Hepatocyte (in vitro differentiated cells): ENCODE measurements at regions not wholly inside any gene's neighbourhood (a gene's known extent, or its start where the extent isn't known, plus 50 kb on each side); places are given as distances from the start of the nearest gene placed in this dataset.

Experiments
- DNase-seq: peaks from one replicate; pipeline ENCODE4 v3.0.0-alpha.2; 2016; ENCODE audit warnings: low spot score
- H2AFZ ChIP-seq: fragments of 200-600 bp; sonication (generic); 2 replicates; pipeline ENCODE4 v1.6.0; 2016; ENCODE audit warnings: antibody characterized with exemption, mild to moderate bottlenecking
- H3K27ac ChIP-seq: fragments of 200-600 bp; sonication (generic); 2 replicates; pipeline ENCODE4 v1.5.1; 2016; ENCODE audit warnings: mild to moderate bottlenecking
- H3K27me3 ChIP-seq: fragments of 200-600 bp; sonication (generic); 2 replicates; pipeline ENCODE4 v1.6.1; 2016
- H3K36me3 ChIP-seq: fragments of 200-600 bp; sonication (generic); replicated peaks from 2 replicates; pipeline ENCODE4 v1.5.1; 2016; ENCODE audit warnings: low read depth; ENCODE audit not compliant: insufficient read depth
- H3K4me1 ChIP-seq: fragments of 200-600 bp; sonication (generic); 2 replicates; pipeline ENCODE4 v1.5.1; 2016; ENCODE audit warnings: mild to moderate bottlenecking, moderate library complexity; ENCODE audit not compliant: insufficient read depth
- H3K4me2 ChIP-seq: fragments of 200-600 bp; sonication (generic); 2 replicates; pipeline ENCODE4 v1.6.0; 2016
- H3K4me3 ChIP-seq: fragments of 200-600 bp; sonication (generic); 2 replicates; pipeline ENCODE4 v1.5.1; 2016; ENCODE audit warnings: mild to moderate bottlenecking
- H3K79me2 ChIP-seq: fragments of 200-600 bp; sonication (generic); 2 replicates; pipeline ENCODE4 v1.6.0; 2017; ENCODE audit warnings: mild to moderate bottlenecking
- H3K9me2 ChIP-seq: fragments of 200-600 bp; sonication (generic); replicated peaks from 2 replicates; pipeline ENCODE4 v1.6.0; 2017; ENCODE audit warnings: mild to moderate bottlenecking; ENCODE audit not compliant: insufficient read depth
- H3K9me3 ChIP-seq: fragments of 200-600 bp; sonication (generic); 2 replicates; pipeline ENCODE4 v1.5.1; 2016; ENCODE audit warnings: low read depth, mild to moderate bottlenecking
- H4K20me1 ChIP-seq: fragments of 200-600 bp; sonication (generic); 2 replicates; pipeline ENCODE4 v1.6.0; 2016; ENCODE audit warnings: mild to moderate bottlenecking; ENCODE audit not compliant: insufficient read depth, poor library complexity, severe bottlenecking
- CTCF ChIP-seq: fragments of 200-600 bp; sonication (generic); IDR thresholded peaks from 2 replicates; pipeline ENCODE4 v1.5.1; 2016; ENCODE audit warnings: antibody characterized with exemption, mild to moderate bottlenecking; ENCODE audit not compliant: poor library complexity
- EZH2 ChIP-seq: fragments of 200-600 bp; sonication (generic); IDR thresholded peaks from 2 replicates; pipeline ENCODE4 v1.6.1; 2016; ENCODE audit warnings: antibody characterized with exemption, mild to moderate bottlenecking, borderline replicate concordance
- EZH2phosphoT487 ChIP-seq: fragments of 200-600 bp; sonication (generic); IDR thresholded peaks from one replicate; pipeline ENCODE4 v1.6.1; 2018; ENCODE audit warnings: antibody characterized with exemption, mild to moderate bottlenecking, low read depth, moderate library complexity; ENCODE audit not compliant: unreplicated experiment, severe bottlenecking
- WGBS: methylation state at CpG from one replicate; pipeline ENCODE4 v1.1.6; 2016; ENCODE audit warnings: low lambda C conversion rate; ENCODE audit errors: missing lambda C conversion rate; 5-methylcytosine and 5-hydroxymethylcytosine counted together

- Histone ChIP-seq H3K4me3 (no peak overlapping the region), H3K9me2 (no peaks in the 10 kb centered on the region), H2AFZ (no peak overlapping the region), H3K4me1 (no peaks in the 10 kb centered on the region), H4K20me1 (no peaks in the 10 kb centered on the region), H3K9me3 (no peaks in the 10 kb centered on the region), H3K36me3 (no peaks in the 10 kb centered on the region), H3K4me2 (peak overlapping the region; percentile 17), H3K27ac (no peak overlapping the region), H3K79me2 (no peaks in the 10 kb centered on the region), H3K27me3 (no peaks in the 10 kb centered on the region)
- WGBS: 35% methylated on average over 3 of the region's 3 CpGs
- TF ChIP-seq CTCF (no peak), EZH2phosphoT487 (no peak), EZH2 (no peak)
- DNase-seq: no peak
Observed at GRCh38 chr2:163877316-163877715, 141.5 kb upstream of the FIGN start.

DNA sequence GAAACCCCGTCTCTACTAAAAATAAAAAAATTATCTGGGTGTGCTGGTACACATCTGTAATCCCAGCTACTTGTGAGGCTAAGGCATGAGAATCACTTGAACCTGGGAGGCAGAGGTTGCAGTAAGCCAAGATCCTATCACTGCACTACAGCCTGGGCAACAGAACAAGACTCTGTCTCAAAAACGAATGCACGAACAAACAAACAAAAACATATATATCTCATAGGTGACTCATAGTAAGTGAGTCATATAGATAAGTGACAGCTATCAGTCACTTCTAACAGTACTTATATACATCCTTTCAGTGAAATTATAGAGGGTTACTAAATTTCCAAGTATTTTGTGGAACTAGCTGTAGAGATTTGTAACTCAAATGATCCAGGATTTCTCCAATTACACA lies 127.3 kb upstream of the FIGN start:
- no peak for DNase-seq
- TF ChIP-seq EZH2phosphoT487 (no peak), CTCF (no peak)
- Histone ChIP-seq H3K27me3 (no peaks in the 10 kb centered on the region), H3K4me2 (no peak overlapping the region), H2AFZ (no peak overlapping the region), H3K27ac (no peak overlapping the region), H3K79me2 (no peaks in the 10 kb centered on the region), H3K36me3 (no peaks in the 10 kb centered on the region), H3K9me3 (no peaks in the 10 kb centered on the region), H3K4me1 (no peaks in the 10 kb centered on the region), H3K4me3 (no peak overlapping the region), H3K9me2 (no peaks in the 10 kb centered on the region), H4K20me1 (no peaks in the 10 kb centered on the region)
- 90% methylated on average over 3 of the region's 3 CpGs for WGBS

GRCh38 chr2:163859951-163860350 lies 124.1 kb upstream of the FIGN start:
- no peak overlapping the region for H2AFZ ChIP-seq
- H3K79me2 ChIP-seq: no peaks in the 10 kb centered on the region
- H3K4me3 ChIP-seq: no peak overlapping the region
- H3K9me3 ChIP-seq: no peaks in the 10 kb centered on the region
- H3K36me3 ChIP-seq: no peaks in the 10 kb centered on the region
- H3K27me3 ChIP-seq: no peaks in the 10 kb centered on the region
- H3K4me2 ChIP-seq: no peak overlapping the region
- H3K27ac ChIP-seq: no peak overlapping the region
- H3K4me1 ChIP-seq: no peaks in the 10 kb centered on the region
- no peaks in the 10 kb centered on the region for H4K20me1 ChIP-seq
- no peak for TF ChIP-seq EZH2phosphoT487
- TF ChIP-seq CTCF: no peak
- no peak for TF ChIP-seq EZH2
- no peak for DNase-seq
- H3K9me2 ChIP-seq: no peaks in the 10 kb centered on the region

GRCh38 chr2:163856941-163857340 lies 121.1 kb upstream of the FIGN start:
- DNase-seq: no peak
- Histone ChIP-seq H3K4me2 (no peak overlapping the region), H3K9me3 (no peaks in the 10 kb centered on the region), H2AFZ (no peak overlapping the region), H3K79me2 (no peaks in the 10 kb centered on the region), H4K20me1 (no peaks in the 10 kb centered on the region), H3K27ac (no peak overlapping the region), H3K4me3 (no peak overlapping the region), H3K9me2 (no peaks in the 10 kb centered on the region), H3K36me3 (no peaks in the 10 kb centered on the region), H3K4me1 (no peaks in the 10 kb centered on the region), H3K27me3 (no peaks in the 10 kb centered on the region)
- WGBS: 37% methylated on average over 2 of the region's 2 CpGs
- no peak for TF ChIP-seq EZH2phosphoT487
- no peak for TF ChIP-seq CTCF
- no peak for TF ChIP-seq EZH2
